H1 (cell line): ENCODE measurements at regions not wholly inside any gene's neighbourhood (a gene's known extent, or its start where the extent isn't known, plus 50 kb on each side); places are given as distances from the start of the nearest gene placed in this dataset.

ENCODE experiments used
- ATF3 ChIP-seq: IDR thresholded peaks from 2 replicates; pipeline ENCODE4 v1.6.1; 2011; ENCODE audit warnings: low read depth, mild to moderate bottlenecking, low read length; ENCODE audit not compliant: insufficient read depth
- BRCA1 ChIP-seq: IDR thresholded peaks from 2 replicates; pipeline ENCODE4 v1.6.1; 2012; ENCODE audit warnings: low read depth, low read length, improper control_type of control experiment
- CBX8 ChIP-seq: fragments of 300-800, 300-1000 bp; sonication (generic); IDR thresholded peaks from 2 replicates; pipeline ENCODE4 v1.7.1; 2016; ENCODE audit warnings: low read depth, low read length, borderline replicate concordance
- CHD2 ChIP-seq: IDR thresholded peaks from 2 replicates; pipeline ENCODE4 v1.6.1; 2012; ENCODE audit warnings: low read length, improper control_type of control experiment
- EZH2 ChIP-seq: fragments of 200-600 bp; sonication (generic); IDR thresholded peaks from 2 replicates; pipeline ENCODE4 v1.7.1; 2012; ENCODE audit warnings: low read depth, mild to moderate bottlenecking, moderate library complexity, low read length, inconsistent platforms; ENCODE audit not compliant: severe bottlenecking
- POLR2A ChIP-seq, 2 experiments: IDR thresholded peaks; 1 replicate in 1 of 2; 2 replicates in 1 of 2; pipeline ENCODE4 v1.6.1; 2011; ENCODE audit warnings: low read depth in 2 of 2, low read length in 2 of 2, mild to moderate bottlenecking in 2 of 2; ENCODE audit errors: control extremely low read depth in 1 of 2
- POLR2AphosphoS5 ChIP-seq: IDR thresholded peaks from 2 replicates; pipeline ENCODE4 v1.6.1; 2011; ENCODE audit warnings: low read depth, low read length
- RNF2 ChIP-seq: fragments of 200-900, 300-1000 bp; sonication (generic); IDR thresholded peaks from 2 replicates; pipeline ENCODE4 v1.7.1; 2016; ENCODE audit warnings: borderline replicate concordance, low read depth, mild to moderate bottlenecking, antibody characterized with exemption, low read length; ENCODE audit not compliant: poor library complexity, severe bottlenecking; ENCODE audit errors: missing control alignments
- SIN3A ChIP-seq, 2 experiments: IDR thresholded peaks in 1 of 2; conservative IDR thresholded peaks in 1 of 2; 2 replicates each; pipeline ENCODE4 v1.6.1; 2011 to 2012; ENCODE audit warnings: low read length in 2 of 2, improper control_type of control experiment in 1 of 2, low read depth in 1 of 2, mild to moderate bottlenecking in 1 of 2
- SP1 ChIP-seq: IDR thresholded peaks from 2 replicates; pipeline ENCODE4 v1.6.1; 2011; ENCODE audit warnings: low read depth, low read length
- TEAD4 ChIP-seq: IDR thresholded peaks from 2 replicates; pipeline ENCODE4 v1.6.1; 2012; ENCODE audit warnings: low read depth, low read length, inconsistent platforms, mixed read lengths
- TF ChIP-seq, protein P1 (sequence below), 3 experiments: IDR thresholded peaks; 1 replicate in 2 of 3; 2 replicates in 1 of 3; pipeline versions ENCODE4 v1.5.1 to v1.6.1; 2011; ENCODE audit warnings: low read length in 3 of 3, mild to moderate bottlenecking in 3 of 3, inconsistent platforms in 2 of 3, low read depth in 1 of 3, moderate library complexity in 1 of 3; ENCODE audit not compliant: insufficient read depth in 1 of 3; ENCODE audit errors: control extremely low read depth in 1 of 3

DNA sequence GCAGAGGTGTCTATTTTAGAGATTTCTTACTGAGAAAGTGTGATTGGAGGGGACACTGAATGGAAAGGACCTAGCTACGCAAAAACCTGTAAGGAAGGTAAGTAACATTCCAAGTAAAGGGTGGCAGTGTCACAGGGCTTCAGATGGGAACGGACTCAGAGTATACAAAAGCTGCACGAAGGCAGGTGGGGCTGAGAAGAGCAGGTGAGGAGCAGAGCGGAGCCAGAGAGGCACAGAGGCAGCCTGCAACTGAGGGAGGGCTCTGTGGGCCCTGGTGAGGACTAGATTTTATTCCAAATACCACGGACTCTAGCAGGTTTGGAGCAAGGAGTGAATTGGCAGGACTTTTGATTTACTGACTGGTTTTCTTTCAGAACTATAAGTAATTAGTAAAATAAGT lies 331.3 kb upstream of the PKDCC start:
- no peak for TF ChIP-seq POLR2A (IDR thresholded peaks at IDR 0.05; ENCODE audit: control extremely low read depth in 1 of 2, low read depth in 2 of 2, low read length in 2 of 2)
- no peak for TF ChIP-seq SP1
- TF ChIP-seq CHD2 = no peak
- no peak for TF ChIP-seq CBX8
- TF ChIP-seq, protein P1, sequence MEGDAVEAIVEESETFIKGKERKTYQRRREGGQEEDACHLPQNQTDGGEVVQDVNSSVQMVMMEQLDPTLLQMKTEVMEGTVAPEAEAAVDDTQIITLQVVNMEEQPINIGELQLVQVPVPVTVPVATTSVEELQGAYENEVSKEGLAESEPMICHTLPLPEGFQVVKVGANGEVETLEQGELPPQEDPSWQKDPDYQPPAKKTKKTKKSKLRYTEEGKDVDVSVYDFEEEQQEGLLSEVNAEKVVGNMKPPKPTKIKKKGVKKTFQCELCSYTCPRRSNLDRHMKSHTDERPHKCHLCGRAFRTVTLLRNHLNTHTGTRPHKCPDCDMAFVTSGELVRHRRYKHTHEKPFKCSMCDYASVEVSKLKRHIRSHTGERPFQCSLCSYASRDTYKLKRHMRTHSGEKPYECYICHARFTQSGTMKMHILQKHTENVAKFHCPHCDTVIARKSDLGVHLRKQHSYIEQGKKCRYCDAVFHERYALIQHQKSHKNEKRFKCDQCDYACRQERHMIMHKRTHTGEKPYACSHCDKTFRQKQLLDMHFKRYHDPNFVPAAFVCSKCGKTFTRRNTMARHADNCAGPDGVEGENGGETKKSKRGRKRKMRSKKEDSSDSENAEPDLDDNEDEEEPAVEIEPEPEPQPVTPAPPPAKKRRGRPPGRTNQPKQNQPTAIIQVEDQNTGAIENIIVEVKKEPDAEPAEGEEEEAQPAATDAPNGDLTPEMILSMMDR (IDR thresholded peaks at IDR 0.05; ENCODE audit: control extremely low read depth in 1 of 3, insufficient read depth in 1 of 3, low read depth in 1 of 3, low read length in 3 of 3) = no peak
- TF ChIP-seq RNF2 = no peak
- TF ChIP-seq EZH2 = no peak
- no peak for TF ChIP-seq ATF3
- no peak for TF ChIP-seq SIN3A (conservative IDR thresholded peaks at IDR 0.05 in 1 of 2, IDR thresholded peaks at IDR 0.05 in 1 of 2; ENCODE audit: low read depth in 1 of 2, low read length in 2 of 2)
- no peak for TF ChIP-seq POLR2AphosphoS5
- no peak for TF ChIP-seq BRCA1
- TF ChIP-seq TEAD4 = no peak
